ENCODE measurements at regions not wholly inside any gene's neighbourhood (a gene's known extent, or its start where the extent isn't known, plus 50 kb on each side); places are given as distances from the start of the nearest gene placed in this dataset.

DNA sequence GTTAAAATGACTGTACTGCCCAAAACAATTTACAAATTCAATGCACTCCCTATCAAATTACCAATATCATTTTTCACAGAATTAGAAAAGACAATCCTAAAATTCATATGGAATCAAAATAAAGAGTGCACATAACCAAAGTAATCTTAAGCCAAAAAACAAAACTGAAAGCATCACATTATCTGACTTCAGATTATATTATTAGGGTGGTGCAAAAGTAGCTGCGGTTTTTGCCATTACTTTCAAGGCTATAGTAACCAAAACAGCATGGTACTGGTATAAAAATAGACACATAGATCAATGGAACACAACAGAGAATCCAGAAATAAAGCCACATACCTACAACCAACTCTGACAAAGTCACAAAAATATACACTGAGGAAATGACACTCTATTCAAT, 396.6 kb downstream of the EIPR1 start:
- ChIA-PET CTCF (no interaction called here), POLR2A (no interaction called here)
- Histone ChIP-seq H3K4me3 (ENCODE audit: low read depth in 2 of 2, low read length in 1 of 2) (no peak overlapping the region), H3K9me2 (no peaks in the 10 kb centered on the region), H3K4me2 (no peak overlapping the region), H3K27ac (ENCODE audit: low read depth in 2 of 2, low read length in 1 of 2) (no peak overlapping the region), H3K27me3 (ENCODE audit: insufficient read depth) (no peaks in the 10 kb centered on the region), H2AFZ (ENCODE audit: low read depth) (no peak overlapping the region), H3K9me3 (peaks cover 6% of the 10 kb centered on the region), H4K20me1 (ENCODE audit: insufficient read depth) (no peaks in the 10 kb centered on the region), H3K36me3 (replicated peaks in 1 of 2; ENCODE audit: control insufficient read depth in 1 of 2, insufficient read depth in 2 of 2, low read length in 1 of 2) (no peaks in the 10 kb centered on the region), H3K9ac (no peak overlapping the region), H3K4me1 (ENCODE audit: control insufficient read depth in 1 of 2, insufficient read depth in 2 of 2, low read depth in 1 of 2, low read length in 1 of 2) (peaks cover 0 to 2% of the 10 kb centered on the region in 2 experiments; a peak in 1 of 4 replicates), H3F3A (replicated peaks; ENCODE audit: insufficient read depth) (no peaks in the 10 kb centered on the region), H3K79me2 (ENCODE audit: insufficient read depth) (no peaks in the 10 kb centered on the region)
- no peak for DNase-seq
- TF ChIP-seq TCF12 (IDR thresholded peaks at IDR 0.05) (no peak), SIN3A (IDR thresholded peaks at IDR 0.05; ENCODE audit: borderline replicate concordance, low read depth, low read length) (no peak), RAD21 (IDR thresholded peaks at IDR 0.05; ENCODE audit: low read length) (no peak), NRF1 (IDR thresholded peaks at IDR 0.05; ENCODE audit: low read depth, low read length) (no peak), MEF2A (IDR thresholded peaks at IDR 0.05; ENCODE audit: borderline replicate concordance, low read depth) (no peak), RFX5 (IDR thresholded peaks at IDR 0.05; ENCODE audit: low read length) (no peak), FOXM1 (IDR thresholded peaks at IDR 0.05; ENCODE audit: low read depth) (no peak), SMC3 (IDR thresholded peaks at IDR 0.05; ENCODE audit: low read depth, low read length) (no peak), JUND (IDR thresholded peaks at IDR 0.05) (no peak), REST (IDR thresholded peaks at IDR 0.05; ENCODE audit: low read depth, low read length) (no peak), RCOR1 (IDR thresholded peaks at IDR 0.05; ENCODE audit: low read length) (no peak)
- TF ChIP-seq, protein P1, sequence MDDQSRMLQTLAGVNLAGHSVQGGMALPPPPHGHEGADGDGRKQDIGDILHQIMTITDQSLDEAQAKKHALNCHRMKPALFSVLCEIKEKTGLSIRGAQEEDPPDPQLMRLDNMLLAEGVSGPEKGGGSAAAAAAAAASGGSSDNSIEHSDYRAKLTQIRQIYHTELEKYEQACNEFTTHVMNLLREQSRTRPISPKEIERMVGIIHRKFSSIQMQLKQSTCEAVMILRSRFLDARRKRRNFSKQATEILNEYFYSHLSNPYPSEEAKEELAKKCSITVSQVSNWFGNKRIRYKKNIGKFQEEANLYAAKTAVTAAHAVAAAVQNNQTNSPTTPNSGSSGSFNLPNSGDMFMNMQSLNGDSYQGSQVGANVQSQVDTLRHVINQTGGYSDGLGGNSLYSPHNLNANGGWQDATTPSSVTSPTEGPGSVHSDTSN (IDR thresholded peaks at IDR 0.05) = no peak
- TF ChIP-seq, protein P2, sequence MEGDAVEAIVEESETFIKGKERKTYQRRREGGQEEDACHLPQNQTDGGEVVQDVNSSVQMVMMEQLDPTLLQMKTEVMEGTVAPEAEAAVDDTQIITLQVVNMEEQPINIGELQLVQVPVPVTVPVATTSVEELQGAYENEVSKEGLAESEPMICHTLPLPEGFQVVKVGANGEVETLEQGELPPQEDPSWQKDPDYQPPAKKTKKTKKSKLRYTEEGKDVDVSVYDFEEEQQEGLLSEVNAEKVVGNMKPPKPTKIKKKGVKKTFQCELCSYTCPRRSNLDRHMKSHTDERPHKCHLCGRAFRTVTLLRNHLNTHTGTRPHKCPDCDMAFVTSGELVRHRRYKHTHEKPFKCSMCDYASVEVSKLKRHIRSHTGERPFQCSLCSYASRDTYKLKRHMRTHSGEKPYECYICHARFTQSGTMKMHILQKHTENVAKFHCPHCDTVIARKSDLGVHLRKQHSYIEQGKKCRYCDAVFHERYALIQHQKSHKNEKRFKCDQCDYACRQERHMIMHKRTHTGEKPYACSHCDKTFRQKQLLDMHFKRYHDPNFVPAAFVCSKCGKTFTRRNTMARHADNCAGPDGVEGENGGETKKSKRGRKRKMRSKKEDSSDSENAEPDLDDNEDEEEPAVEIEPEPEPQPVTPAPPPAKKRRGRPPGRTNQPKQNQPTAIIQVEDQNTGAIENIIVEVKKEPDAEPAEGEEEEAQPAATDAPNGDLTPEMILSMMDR (IDR thresholded peaks at IDR 0.05) = no peak
- 11% methylated on average over 1 of the region's 1 CpG for WGBS (ENCODE audit: low lambda C conversion rate)
